ENCODE measurements at regions not wholly inside any gene's neighbourhood (a gene's known extent, or its start where the extent isn't known, plus 50 kb on each side); places are given as distances from the start of the nearest gene placed in this dataset.
"Not testable (repeated sequence)": the region's sequence is repeated elsewhere in the genome, so short reads cannot be mapped to it uniquely, and the experiment has no call there.

- TF ChIP-seq, protein P1, sequence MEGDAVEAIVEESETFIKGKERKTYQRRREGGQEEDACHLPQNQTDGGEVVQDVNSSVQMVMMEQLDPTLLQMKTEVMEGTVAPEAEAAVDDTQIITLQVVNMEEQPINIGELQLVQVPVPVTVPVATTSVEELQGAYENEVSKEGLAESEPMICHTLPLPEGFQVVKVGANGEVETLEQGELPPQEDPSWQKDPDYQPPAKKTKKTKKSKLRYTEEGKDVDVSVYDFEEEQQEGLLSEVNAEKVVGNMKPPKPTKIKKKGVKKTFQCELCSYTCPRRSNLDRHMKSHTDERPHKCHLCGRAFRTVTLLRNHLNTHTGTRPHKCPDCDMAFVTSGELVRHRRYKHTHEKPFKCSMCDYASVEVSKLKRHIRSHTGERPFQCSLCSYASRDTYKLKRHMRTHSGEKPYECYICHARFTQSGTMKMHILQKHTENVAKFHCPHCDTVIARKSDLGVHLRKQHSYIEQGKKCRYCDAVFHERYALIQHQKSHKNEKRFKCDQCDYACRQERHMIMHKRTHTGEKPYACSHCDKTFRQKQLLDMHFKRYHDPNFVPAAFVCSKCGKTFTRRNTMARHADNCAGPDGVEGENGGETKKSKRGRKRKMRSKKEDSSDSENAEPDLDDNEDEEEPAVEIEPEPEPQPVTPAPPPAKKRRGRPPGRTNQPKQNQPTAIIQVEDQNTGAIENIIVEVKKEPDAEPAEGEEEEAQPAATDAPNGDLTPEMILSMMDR (IDR thresholded peaks at IDR 0.05) = not testable (repeated sequence)
- not testable (repeated sequence) for TF ChIP-seq ZFX (IDR thresholded peaks at IDR 0.05; ENCODE audit: borderline replicate concordance)
Measured at GRCh38 chr17:36849020-36849419, 88.3 kb upstream of the LHX1 start.
